OCI-LY1 (cell line): ENCODE measurements at regions not wholly inside any gene's neighbourhood (a gene's known extent, or its start where the extent isn't known, plus 50 kb on each side); places are given as distances from the start of the nearest gene placed in this dataset.

ENCODE experiments used
- EZH2 ChIP-seq: fragments of 200-600 bp; sonication (generic), shearing (Covaris generic); IDR thresholded peaks from 2 replicates; pipeline ENCODE4 v1.8.0; 2017; ENCODE audit warnings: borderline replicate concordance, mixed run types, mild to moderate bottlenecking, antibody characterized with exemption, low read length, moderate library complexity, mixed read lengths
- TF ChIP-seq, protein P1 (sequence below): fragments of 200-600 bp; sonication (generic), shearing (Covaris generic); IDR thresholded peaks from 2 replicates; pipeline ENCODE4 v1.5.1; 2017; ENCODE audit warnings: mild to moderate bottlenecking, antibody characterized with exemption, low read length, moderate library complexity, mixed read lengths

DNA sequence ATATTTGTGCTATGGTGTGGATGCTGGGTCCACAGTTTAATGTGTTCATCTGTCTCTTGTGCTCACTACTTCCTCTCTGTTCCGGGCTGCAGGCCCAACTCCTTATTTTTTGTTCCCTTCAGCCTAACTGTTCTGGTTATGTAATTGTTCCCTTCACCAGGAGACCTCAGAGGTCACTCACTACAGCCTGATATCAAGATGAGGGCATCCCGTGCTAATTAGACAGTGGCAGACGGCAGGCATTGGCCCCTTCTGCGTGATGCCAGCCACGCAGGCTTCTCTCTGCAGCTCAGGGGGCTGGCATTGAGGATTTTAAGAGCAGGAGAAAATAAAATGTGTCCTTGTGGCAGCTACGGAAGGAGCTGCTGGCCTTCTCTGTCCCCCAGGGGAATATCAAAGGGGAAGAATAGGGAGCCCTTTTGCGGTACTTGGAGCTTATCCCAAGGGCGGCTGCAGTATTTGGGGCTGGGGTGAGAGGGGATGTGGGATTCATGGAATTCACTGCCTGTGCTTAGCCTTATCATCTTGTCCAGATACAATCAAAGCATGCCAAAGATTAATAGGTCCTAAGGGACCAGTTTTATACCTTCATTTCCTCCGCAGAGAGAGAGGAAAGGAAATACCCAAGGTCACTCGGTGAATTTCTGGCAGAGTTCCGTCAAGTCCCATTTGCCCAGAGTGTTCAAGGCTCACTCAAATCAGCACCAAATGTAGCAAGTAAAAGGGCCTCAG, 53.3 kb upstream of the TRIB2 start:
- TF ChIP-seq, protein P1, sequence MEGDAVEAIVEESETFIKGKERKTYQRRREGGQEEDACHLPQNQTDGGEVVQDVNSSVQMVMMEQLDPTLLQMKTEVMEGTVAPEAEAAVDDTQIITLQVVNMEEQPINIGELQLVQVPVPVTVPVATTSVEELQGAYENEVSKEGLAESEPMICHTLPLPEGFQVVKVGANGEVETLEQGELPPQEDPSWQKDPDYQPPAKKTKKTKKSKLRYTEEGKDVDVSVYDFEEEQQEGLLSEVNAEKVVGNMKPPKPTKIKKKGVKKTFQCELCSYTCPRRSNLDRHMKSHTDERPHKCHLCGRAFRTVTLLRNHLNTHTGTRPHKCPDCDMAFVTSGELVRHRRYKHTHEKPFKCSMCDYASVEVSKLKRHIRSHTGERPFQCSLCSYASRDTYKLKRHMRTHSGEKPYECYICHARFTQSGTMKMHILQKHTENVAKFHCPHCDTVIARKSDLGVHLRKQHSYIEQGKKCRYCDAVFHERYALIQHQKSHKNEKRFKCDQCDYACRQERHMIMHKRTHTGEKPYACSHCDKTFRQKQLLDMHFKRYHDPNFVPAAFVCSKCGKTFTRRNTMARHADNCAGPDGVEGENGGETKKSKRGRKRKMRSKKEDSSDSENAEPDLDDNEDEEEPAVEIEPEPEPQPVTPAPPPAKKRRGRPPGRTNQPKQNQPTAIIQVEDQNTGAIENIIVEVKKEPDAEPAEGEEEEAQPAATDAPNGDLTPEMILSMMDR = no peak
- no peak for TF ChIP-seq EZH2
